AG09309 (cell line): ENCODE measurements at regions not wholly inside any gene's neighbourhood (a gene's known extent, or its start where the extent isn't known, plus 50 kb on each side); places are given as distances from the start of the nearest gene placed in this dataset.

Experiments used
- DNase-seq: peaks from one replicate; pipeline ENCODE4 v3.0.0-alpha.2; 2010; ENCODE audit warnings: low read depth
- H3K4me3 ChIP-seq: 2 replicates; pipeline ENCODE4 v1.5.1; 2011; ENCODE audit warnings: mild to moderate bottlenecking, low read depth, low read length, moderate library complexity; ENCODE audit not compliant: control insufficient read depth
- CTCF ChIP-seq: IDR thresholded peaks from 2 replicates; pipeline ENCODE4 v1.5.1; 2011; ENCODE audit warnings: mild to moderate bottlenecking, low read depth, low read length, inconsistent platforms; ENCODE audit not compliant: insufficient read depth, control insufficient read depth; ENCODE audit errors: missing control alignments

- TF ChIP-seq CTCF = no peak
- no peak overlapping the region for H3K4me3 ChIP-seq
- no peak for DNase-seq
Measured at GRCh38 chr10:84659497-84660439, 331.4 kb downstream of the CCSER2 start.

- H3K4me3 ChIP-seq = no peak overlapping the region
- no peak for DNase-seq
- no peak for TF ChIP-seq CTCF
Measured at GRCh38 chr10:84660450-84661159, 332.2 kb downstream of the CCSER2 start.

GRCh38 chr10:84665211-84665610 lies 336.8 kb downstream of the CCSER2 start:
- DNase-seq = no peak
- TF ChIP-seq CTCF = no peak
- H3K4me3 ChIP-seq = no peak overlapping the region

- H3K4me3 ChIP-seq = no peak overlapping the region
- no peak for DNase-seq
- TF ChIP-seq CTCF = no peak
Measured at GRCh38 chr10:84665883-84666463, 337.6 kb downstream of the CCSER2 start.

GRCh38 chr10:84668186-84668763 lies 339.9 kb downstream of the CCSER2 start:
- no peak for TF ChIP-seq CTCF
- H3K4me3 ChIP-seq = no peak overlapping the region
- DNase-seq = no peak

GRCh38 chr10:84675060-84675459 lies 346.7 kb downstream of the CCSER2 start:
- DNase-seq = no peak
- TF ChIP-seq CTCF = no peak
- no peak overlapping the region for H3K4me3 ChIP-seq
